NB4 (cell line): ENCODE measurements at regions not wholly inside any gene's neighbourhood (a gene's known extent, or its start where the extent isn't known, plus 50 kb on each side); places are given as distances from the start of the nearest gene placed in this dataset.

ENCODE experiments used
- CTCF ChIP-seq: IDR thresholded peaks from one replicate; pipeline ENCODE4 v1.5.1; 2012; ENCODE audit warnings: low read depth, low read length
- POLR2A ChIP-seq: IDR thresholded peaks from 2 replicates; pipeline ENCODE4 v1.6.1; 2011; ENCODE audit warnings: mild to moderate bottlenecking; ENCODE audit not compliant: insufficient read length; ENCODE audit errors: extremely low read depth

- no peak for TF ChIP-seq POLR2A
- no peak for TF ChIP-seq CTCF
These were observed 77.8 kb upstream of the RFC3 start for GRCh38 chr13:33740134-33740538.
